OCI-LY1 (cell line): ENCODE measurements at regions not wholly inside any gene's neighbourhood (a gene's known extent, or its start where the extent isn't known, plus 50 kb on each side); places are given as distances from the start of the nearest gene placed in this dataset.

Experiments used
- H2AFZ ChIP-seq: fragments of 200-600 bp; sonication (generic), shearing (Covaris generic); 2 replicates; pipeline ENCODE4 v1.6.0; 2014; ENCODE audit warnings: antibody characterized with exemption, mild to moderate bottlenecking, low read length
- H3F3A ChIP-seq: fragments of 200-600 bp; sonication (generic), shearing (Covaris generic); 2 replicates; pipeline ENCODE4 v1.6.0; 2014; ENCODE audit warnings: mild to moderate bottlenecking, antibody characterized with exemption, low read length, moderate library complexity; ENCODE audit not compliant: insufficient read depth
- H3K27ac ChIP-seq: fragments of 200-600 bp; sonication (generic); 2 replicates; pipeline ENCODE4 v1.5.1; 2014; ENCODE audit warnings: low read length, mixed run types, mild to moderate bottlenecking, low read depth; ENCODE audit not compliant: poor library complexity, severe bottlenecking
- H3K27me3 ChIP-seq: fragments of 200-600 bp; sonication (generic); 2 replicates; pipeline ENCODE4 v1.6.0; 2014; ENCODE audit warnings: antibody characterized with exemption, mild to moderate bottlenecking, low read length, moderate library complexity; ENCODE audit not compliant: insufficient read depth
- H3K36me3 ChIP-seq: fragments of 200-600 bp; sonication (generic); 2 replicates; pipeline ENCODE4 v1.6.1; 2014; ENCODE audit warnings: mild to moderate bottlenecking, antibody characterized with exemption, low read length, moderate library complexity, mixed read lengths; ENCODE audit not compliant: insufficient read depth
- H3K4me1 ChIP-seq: fragments of 200-600 bp; sonication (generic); 2 replicates; pipeline ENCODE4 v1.5.1; 2014; ENCODE audit warnings: mild to moderate bottlenecking, low read length, moderate library complexity; ENCODE audit not compliant: insufficient read depth, severe bottlenecking
- H3K4me2 ChIP-seq: fragments of 200-600 bp; sonication (generic), shearing (Covaris generic); 2 replicates; pipeline ENCODE4 v1.6.1; 2014; ENCODE audit warnings: low read length
- H3K4me3 ChIP-seq: fragments of 200-600 bp; sonication (generic); 2 replicates; pipeline ENCODE4 v1.5.1; 2014; ENCODE audit warnings: low read length, low read depth, mild to moderate bottlenecking, mixed read lengths; ENCODE audit not compliant: poor library complexity, severe bottlenecking
- H3K79me2 ChIP-seq: fragments of 200-600 bp; shearing (Covaris generic); 2 replicates; pipeline ENCODE4 v1.6.1; 2016; ENCODE audit warnings: mixed run types, low read length, mixed read lengths; ENCODE audit not compliant: insufficient read depth
- H3K9ac ChIP-seq: fragments of 200-600 bp; sonication (generic), shearing (Covaris generic); 2 replicates; pipeline ENCODE4 v1.6.1; 2014; ENCODE audit warnings: mild to moderate bottlenecking, low read length, mixed read lengths
- H3K9me2 ChIP-seq: fragments of 200-600 bp; sonication (generic), shearing (Covaris generic); 2 replicates; pipeline ENCODE4 v1.6.1; 2014; ENCODE audit warnings: low read depth, mild to moderate bottlenecking, low read length, mixed read lengths
- H3K9me3 ChIP-seq: fragments of 200-600 bp; shearing (Covaris generic); 2 replicates; pipeline ENCODE4 v1.6.1; 2014; ENCODE audit warnings: low read length, mixed read lengths
- H4K20me1 ChIP-seq: fragments of 200-600 bp; sonication (generic), shearing (Covaris generic); 2 replicates; pipeline ENCODE4 v1.6.0; 2016; ENCODE audit warnings: mild to moderate bottlenecking, low read length; ENCODE audit not compliant: insufficient read depth
- EZH2 ChIP-seq: fragments of 200-600 bp; sonication (generic), shearing (Covaris generic); IDR thresholded peaks from 2 replicates; pipeline ENCODE4 v1.8.0; 2017; ENCODE audit warnings: borderline replicate concordance, mixed run types, mild to moderate bottlenecking, antibody characterized with exemption, low read length, moderate library complexity, mixed read lengths
- TF ChIP-seq, protein P1 (sequence below): fragments of 200-600 bp; sonication (generic), shearing (Covaris generic); IDR thresholded peaks from 2 replicates; pipeline ENCODE4 v1.5.1; 2017; ENCODE audit warnings: mild to moderate bottlenecking, antibody characterized with exemption, low read length, moderate library complexity, mixed read lengths

DNA sequence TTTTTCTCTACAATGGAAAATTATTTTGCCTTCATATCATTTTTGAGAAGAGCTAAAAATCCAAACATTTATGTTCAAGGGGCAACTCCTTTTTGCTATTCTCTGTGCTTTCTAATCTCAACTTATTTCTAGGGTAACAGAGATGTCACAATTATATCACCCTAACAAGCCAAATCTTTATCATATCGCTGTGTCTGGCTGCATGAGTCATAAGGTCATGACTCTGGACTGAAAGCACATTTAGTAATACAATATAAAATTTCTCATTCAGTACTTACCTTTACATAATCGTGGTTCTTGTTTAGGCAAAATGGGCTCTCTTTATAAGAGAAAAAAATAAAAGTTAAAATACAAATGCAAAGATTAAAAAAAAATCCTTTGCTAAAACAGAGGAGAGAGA, 326.0 kb downstream of the CASP12 start:
- Histone ChIP-seq H3F3A (no peaks in the 10 kb centered on the region), H4K20me1 (no peaks in the 10 kb centered on the region), H3K9ac (no peak overlapping the region), H3K9me2 (no peaks in the 10 kb centered on the region), H3K27me3 (no peaks in the 10 kb centered on the region), H3K4me1 (no peaks in the 10 kb centered on the region), H3K4me2 (no peak overlapping the region), H2AFZ (no peak overlapping the region), H3K36me3 (no peaks in the 10 kb centered on the region), H3K4me3 (no peak overlapping the region), H3K27ac (no peak overlapping the region), H3K79me2 (no peaks in the 10 kb centered on the region), H3K9me3 (no peaks in the 10 kb centered on the region)
- TF ChIP-seq EZH2: no peak
- TF ChIP-seq, protein P1, sequence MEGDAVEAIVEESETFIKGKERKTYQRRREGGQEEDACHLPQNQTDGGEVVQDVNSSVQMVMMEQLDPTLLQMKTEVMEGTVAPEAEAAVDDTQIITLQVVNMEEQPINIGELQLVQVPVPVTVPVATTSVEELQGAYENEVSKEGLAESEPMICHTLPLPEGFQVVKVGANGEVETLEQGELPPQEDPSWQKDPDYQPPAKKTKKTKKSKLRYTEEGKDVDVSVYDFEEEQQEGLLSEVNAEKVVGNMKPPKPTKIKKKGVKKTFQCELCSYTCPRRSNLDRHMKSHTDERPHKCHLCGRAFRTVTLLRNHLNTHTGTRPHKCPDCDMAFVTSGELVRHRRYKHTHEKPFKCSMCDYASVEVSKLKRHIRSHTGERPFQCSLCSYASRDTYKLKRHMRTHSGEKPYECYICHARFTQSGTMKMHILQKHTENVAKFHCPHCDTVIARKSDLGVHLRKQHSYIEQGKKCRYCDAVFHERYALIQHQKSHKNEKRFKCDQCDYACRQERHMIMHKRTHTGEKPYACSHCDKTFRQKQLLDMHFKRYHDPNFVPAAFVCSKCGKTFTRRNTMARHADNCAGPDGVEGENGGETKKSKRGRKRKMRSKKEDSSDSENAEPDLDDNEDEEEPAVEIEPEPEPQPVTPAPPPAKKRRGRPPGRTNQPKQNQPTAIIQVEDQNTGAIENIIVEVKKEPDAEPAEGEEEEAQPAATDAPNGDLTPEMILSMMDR: no peak

DNA sequence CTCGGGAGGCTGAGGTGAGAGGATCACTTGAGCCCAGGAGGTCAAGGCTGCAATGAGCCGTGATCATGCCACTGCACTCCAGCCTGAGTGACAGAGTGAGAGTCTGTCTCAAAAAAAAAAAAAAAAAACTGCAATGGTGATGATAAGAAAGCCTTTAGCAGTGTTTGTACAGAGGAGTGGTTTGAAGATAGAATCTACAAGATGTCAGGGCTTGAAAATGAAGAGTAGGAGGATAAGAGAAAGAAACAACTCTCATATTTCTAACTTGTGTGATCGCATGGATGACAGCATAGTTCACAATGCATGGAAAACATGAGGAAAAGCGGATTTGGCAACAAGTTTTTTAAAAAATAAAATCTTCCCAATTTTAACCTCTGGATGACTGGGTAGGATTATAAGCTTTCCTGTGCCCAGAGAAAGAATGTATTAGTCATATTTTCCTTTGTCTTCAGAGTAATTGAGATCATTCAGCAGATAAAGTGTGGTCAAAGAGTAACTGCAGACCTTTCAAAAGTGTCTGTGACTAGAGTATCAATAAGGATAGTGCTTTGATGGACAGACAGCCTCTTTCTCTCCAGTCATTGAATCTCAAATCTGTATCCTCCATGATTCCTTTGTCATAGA, 328.1 kb downstream of the CASP12 start:
- Histone ChIP-seq H3K9ac (no peak overlapping the region), H3K36me3 (no peaks in the 10 kb centered on the region), H3F3A (no peaks in the 10 kb centered on the region), H3K27me3 (no peaks in the 10 kb centered on the region), H3K79me2 (no peaks in the 10 kb centered on the region), H4K20me1 (no peaks in the 10 kb centered on the region), H3K27ac (no peak overlapping the region), H3K4me3 (no peak overlapping the region), H3K9me3 (no peaks in the 10 kb centered on the region), H3K9me2 (no peaks in the 10 kb centered on the region), H3K4me1 (no peaks in the 10 kb centered on the region), H3K4me2 (no peak overlapping the region), H2AFZ (no peak overlapping the region)
- TF ChIP-seq EZH2: no peak
- TF ChIP-seq, protein P1: no peak

DNA sequence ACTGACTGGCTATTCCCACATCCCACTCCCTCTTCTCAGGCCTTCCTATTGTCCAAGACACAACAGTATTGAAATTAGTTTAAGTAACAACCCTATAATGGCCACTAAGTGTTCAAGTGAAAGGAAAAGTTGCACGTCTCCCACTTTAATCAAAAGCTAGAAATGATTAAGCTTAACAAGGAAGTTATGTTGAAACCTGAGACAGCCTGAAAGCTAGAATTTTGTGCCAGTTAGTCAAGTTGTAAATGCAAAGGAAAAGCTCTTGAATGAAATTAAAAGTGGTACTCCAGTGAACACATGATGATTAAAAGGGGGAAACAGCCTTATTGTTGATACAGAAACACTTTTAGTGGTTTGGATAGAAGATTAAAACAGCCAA, 332.7 kb downstream of the CASP12 start:
- Histone ChIP-seq H3K27me3 (no peaks in the 10 kb centered on the region), H3K9me3 (no peaks in the 10 kb centered on the region), H3K36me3 (no peaks in the 10 kb centered on the region), H2AFZ (no peak overlapping the region), H3K9me2 (no peaks in the 10 kb centered on the region), H3K4me2 (no peak overlapping the region), H3K27ac (no peak overlapping the region), H3F3A (no peaks in the 10 kb centered on the region), H3K79me2 (no peaks in the 10 kb centered on the region), H4K20me1 (no peaks in the 10 kb centered on the region), H3K4me3 (no peak overlapping the region), H3K4me1 (no peaks in the 10 kb centered on the region), H3K9ac (no peak overlapping the region)
- TF ChIP-seq, protein P1: no peak
- TF ChIP-seq EZH2: no peak
